ENCODE measurements at regions not wholly inside any gene's neighbourhood (a gene's known extent, or its start where the extent isn't known, plus 50 kb on each side); places are given as distances from the start of the nearest gene placed in this dataset.

GRCh38 chr5:143890487-143890886, 78.5 kb downstream of the HMHB1 start:
- H3K27me3 ChIP-seq = no peaks in the 10 kb centered on the region
- TF ChIP-seq POLR2A (IDR thresholded peaks at IDR 0.05) = no peak
- TF ChIP-seq CTCF (IDR thresholded peaks at IDR 0.05) = no peak
- 60 to 63% methylated on average over 3 of the region's 3 CpGs for WGBS, 2 donors
- H3K4me3 ChIP-seq = no peak overlapping the region
- no peaks in the 10 kb centered on the region for H3K36me3 ChIP-seq (ENCODE audit: low read depth, missing control alignments)
- intact Hi-C loops (cut with DNase I; ENCODE audit: low total_unique reads) = no loop called here
- no peak overlapping the region for H3K27ac ChIP-seq
- H3K9me3 ChIP-seq = no peaks in the 10 kb centered on the region
- DNase-seq = no peak
- H3K4me1 ChIP-seq = peaks cover 7% of the 10 kb centered on the region

GRCh38 chr5:143892271-143892670, 80.3 kb downstream of the HMHB1 start:
- peaks cover 3% of the 10 kb centered on the region for H3K4me1 ChIP-seq
- no peaks in the 10 kb centered on the region for H3K36me3 ChIP-seq (ENCODE audit: low read depth, missing control alignments)
- WGBS, 2 donors = 90 to 93% methylated on average over 1 of the region's 1 CpG
- H3K9me3 ChIP-seq = no peaks in the 10 kb centered on the region
- H3K27ac ChIP-seq = no peak overlapping the region
- no peak overlapping the region for H3K4me3 ChIP-seq
- DNase-seq = no peak
- intact Hi-C loops (cut with DNase I; ENCODE audit: low total_unique reads) = no loop called here
- no peaks in the 10 kb centered on the region for H3K27me3 ChIP-seq
- TF ChIP-seq CTCF (IDR thresholded peaks at IDR 0.05) = no peak

DNA sequence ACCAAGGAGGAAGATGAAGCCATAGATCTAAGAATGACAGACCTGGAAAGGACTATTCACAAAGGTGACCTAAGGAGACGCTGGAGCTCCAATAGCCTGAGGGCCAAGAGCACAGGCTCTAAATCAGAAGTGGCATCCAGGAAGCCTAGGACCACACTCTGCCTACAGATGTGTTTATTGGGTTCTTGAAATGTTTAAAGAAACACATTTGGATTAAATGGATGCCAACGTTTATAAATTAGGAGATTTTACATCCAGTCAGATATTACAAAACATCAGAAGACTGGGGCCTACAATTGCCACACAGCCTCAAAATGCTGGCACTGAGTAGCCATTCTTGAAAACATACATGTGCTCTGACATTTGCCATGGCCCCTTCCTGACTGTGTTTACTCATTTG, 80.9 kb downstream of the HMHB1 start:
- H3K27me3 ChIP-seq = no peaks in the 10 kb centered on the region
- no peak for DNase-seq
- H3K27ac ChIP-seq = no peak overlapping the region
- intact Hi-C loops (cut with DNase I; ENCODE audit: low total_unique reads) = no loop called here
- H3K4me1 ChIP-seq = no peaks in the 10 kb centered on the region
- H3K36me3 ChIP-seq (ENCODE audit: low read depth, missing control alignments) = no peaks in the 10 kb centered on the region
- WGBS, 2 donors = 86 to 90% methylated on average over 2 of the region's 2 CpGs
- TF ChIP-seq POLR2A (IDR thresholded peaks at IDR 0.05) (no peak), CTCF (IDR thresholded peaks at IDR 0.05) (no peak)
- no peaks in the 10 kb centered on the region for H3K9me3 ChIP-seq
- H3K4me3 ChIP-seq = no peak overlapping the region

GRCh38 chr5:143893638-143894037, 81.7 kb downstream of the HMHB1 start:
- intact Hi-C loops (cut with DNase I; ENCODE audit: low total_unique reads) = no loop called here
- no peaks in the 10 kb centered on the region for H3K27me3 ChIP-seq
- H3K27ac ChIP-seq = no peak overlapping the region
- no peaks in the 10 kb centered on the region for H3K9me3 ChIP-seq
- no peak for TF ChIP-seq POLR2A (IDR thresholded peaks at IDR 0.05)
- TF ChIP-seq CTCF (IDR thresholded peaks at IDR 0.05) = no peak
- H3K4me1 ChIP-seq = no peaks in the 10 kb centered on the region
- no peak overlapping the region for H3K4me3 ChIP-seq
- 94 to 95% methylated on average over 2 of the region's 2 CpGs for WGBS, 2 donors
- no peaks in the 10 kb centered on the region for H3K36me3 ChIP-seq (ENCODE audit: low read depth, missing control alignments)
- DNase-seq = no peak

GRCh38 chr5:143896516-143896915, 84.6 kb downstream of the HMHB1 start:
- H3K9me3 ChIP-seq = no peaks in the 10 kb centered on the region
- H3K4me3 ChIP-seq = no peak overlapping the region
- H3K4me1 ChIP-seq = no peaks in the 10 kb centered on the region
- TF ChIP-seq CTCF (IDR thresholded peaks at IDR 0.05) (no peak), POLR2A (IDR thresholded peaks at IDR 0.05) (no peak)
- intact Hi-C loops (cut with DNase I; ENCODE audit: low total_unique reads) = no loop called here
- DNase-seq = no peak
- 86 to 95% methylated on average over 2 of the region's 2 CpGs for WGBS, 2 donors
- H3K36me3 ChIP-seq (ENCODE audit: low read depth, missing control alignments) = no peaks in the 10 kb centered on the region
- H3K27me3 ChIP-seq = no peaks in the 10 kb centered on the region
- no peak overlapping the region for H3K27ac ChIP-seq

Data from testis (tissue), 2 donors.